Right lobe of liver (tissue), 4 donors: ENCODE measurements at regions not wholly inside any gene's neighbourhood (a gene's known extent, or its start where the extent isn't known, plus 50 kb on each side); places are given as distances from the start of the nearest gene placed in this dataset.

ENCODE experiments used
- CTCF ChIP-seq, 4 donors: fragments of 200-600 bp in 3 of 4; fragments of 450-650 bp in 1 of 4; IDR thresholded peaks; one replicate each; pipeline versions ENCODE4 v1.5.1 to v1.8.0; 2016 to 2022; ENCODE audit warnings: antibody characterized with exemption in 4 of 4, mild to moderate bottlenecking in 2 of 4
- POLR2A ChIP-seq: fragments of 450-650 bp; IDR thresholded peaks from one replicate; pipeline ENCODE4 v1.6.1; 2017; ENCODE audit warnings: antibody characterized with exemption, mild to moderate bottlenecking
- donor health status: DM: no; HTN: no; CAD: no.
- donor health status: DM: no; HTN: no; CAD: no.
- donor health status: DM: no; HTN: yes; CAD: no.

GRCh38 chr13:55073000-55073399 lies 2044.4 kb downstream of the OLFM4 start:
- no peak for TF ChIP-seq CTCF (IDR thresholded peaks at IDR 0.05)
- TF ChIP-seq POLR2A = no peak
